Endothelial cell of umbilical vein (primary cell): ENCODE measurements at regions not wholly inside any gene's neighbourhood (a gene's known extent, or its start where the extent isn't known, plus 50 kb on each side); places are given as distances from the start of the nearest gene placed in this dataset.

Experiments
- CTCF ChIP-seq, 2 donors: IDR thresholded peaks; 1 replicate in 1 of 2; 2 replicates in 1 of 2; pipeline ENCODE4 v1.5.1; 2011; ENCODE audit warnings: low read length in 2 of 2, mild to moderate bottlenecking in 2 of 2, moderate library complexity in 2 of 2, control low read depth in 1 of 2, inconsistent platforms in 1 of 2, low read depth in 1 of 2; ENCODE audit not compliant: insufficient read depth in 1 of 2; ENCODE audit errors: extremely low read depth in 1 of 2
- EZH2 ChIP-seq: IDR thresholded peaks from 2 replicates; pipeline ENCODE4 v1.6.1; 2012; ENCODE audit warnings: borderline replicate concordance, low read depth, mild to moderate bottlenecking, moderate library complexity, low read length, inconsistent platforms; ENCODE audit not compliant: severe bottlenecking
- FOS ChIP-seq: IDR thresholded peaks from 2 replicates; pipeline ENCODE4 v1.6.1; 2011; ENCODE audit warnings: mild to moderate bottlenecking, low read length, moderate library complexity, borderline replicate concordance; ENCODE audit not compliant: insufficient read depth
- GATA2 ChIP-seq: IDR thresholded peaks from 2 replicates; pipeline ENCODE4 v1.7.0; 2011; ENCODE audit warnings: low read depth, mild to moderate bottlenecking, moderate library complexity, mixed read lengths, low read length; ENCODE audit not compliant: insufficient read length, insufficient read depth
- MAX ChIP-seq: IDR thresholded peaks from 2 replicates; pipeline ENCODE4 v1.6.1; 2011; ENCODE audit not compliant: insufficient read depth, insufficient read length
- POLR2A ChIP-seq: IDR thresholded peaks from 2 replicates; pipeline ENCODE4 v1.6.1; 2012; ENCODE audit warnings: low read depth, mild to moderate bottlenecking, control low read depth, low read length
- POLR2AphosphoS5 ChIP-seq: IDR thresholded peaks from 2 replicates; pipeline ENCODE4 v1.6.1; 2012; ENCODE audit warnings: low read depth, mild to moderate bottlenecking, control low read depth, low read length, moderate library complexity; ENCODE audit not compliant: insufficient read depth

DNA sequence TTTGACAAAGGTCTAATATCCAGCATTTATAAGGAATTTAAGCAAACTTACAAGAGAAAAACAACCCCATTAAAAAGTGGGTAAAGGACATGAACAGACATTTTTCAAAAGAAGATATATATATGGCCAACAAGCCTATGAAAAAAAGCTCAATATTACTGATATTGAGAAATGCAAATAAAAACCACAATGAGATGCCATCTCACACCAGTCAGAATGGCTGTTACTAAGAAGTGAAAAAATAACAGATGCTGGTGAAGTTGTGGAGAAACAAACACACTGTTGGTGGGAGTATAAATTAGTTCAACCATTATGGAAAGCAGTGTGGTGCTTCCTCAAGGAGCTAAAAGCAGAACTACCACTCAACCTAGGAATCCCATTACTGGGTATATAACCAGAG, 91.6 kb upstream of the EFHC2 start:
- TF ChIP-seq CTCF (IDR thresholded peaks at IDR 0.05; ENCODE audit: extremely low read depth in 1 of 2, insufficient read depth in 1 of 2, low read depth in 1 of 2, low read length in 2 of 2) = no peak
- no peak for TF ChIP-seq GATA2
- TF ChIP-seq MAX = no peak
- TF ChIP-seq POLR2A = no peak
- TF ChIP-seq POLR2AphosphoS5 = no peak
- no peak for TF ChIP-seq EZH2
- no peak for TF ChIP-seq FOS
